Body of pancreas (tissue), 4 donors: ENCODE measurements at regions not wholly inside any gene's neighbourhood (a gene's known extent, or its start where the extent isn't known, plus 50 kb on each side); places are given as distances from the start of the nearest gene placed in this dataset.

Experiments used
- POLR2A ChIP-seq, 3 donors: fragments of 450-650 bp; IDR thresholded peaks; one replicate each; pipeline ENCODE4 v1.6.1; 2016; ENCODE audit warnings: antibody characterized with exemption in 3 of 3, mild to moderate bottlenecking in 2 of 3
- TF ChIP-seq, protein P1 (sequence below), 7 experiments: fragments of 450-650 bp in 4 of 7; fragments of 200-600 bp in 3 of 7; sonication (generic) in 3 of 7; IDR thresholded peaks; one replicate each; pipeline ENCODE4 v1.5.1; 2016 to 2019; ENCODE audit warnings: antibody characterized with exemption in 7 of 7

DNA sequence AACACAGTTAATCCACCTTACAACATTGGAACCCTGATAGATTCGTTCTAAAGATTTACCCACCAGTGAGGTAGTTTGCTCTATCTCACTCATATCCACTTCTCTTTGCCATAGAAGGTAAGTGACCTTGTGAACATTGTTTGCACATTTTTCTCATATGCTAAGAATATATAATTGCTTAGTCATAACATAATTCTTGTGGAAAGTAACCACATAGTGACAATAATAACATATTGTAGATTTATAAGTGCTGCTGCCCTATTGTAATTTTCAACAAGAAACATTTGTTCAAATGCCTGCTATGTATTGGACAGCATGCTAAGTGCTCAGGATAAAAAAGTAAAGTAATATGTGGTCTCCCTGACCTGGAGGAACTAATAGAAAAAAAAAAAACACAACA, 554.2 kb upstream of the KCNMB2 start:
- TF ChIP-seq, protein P1, sequence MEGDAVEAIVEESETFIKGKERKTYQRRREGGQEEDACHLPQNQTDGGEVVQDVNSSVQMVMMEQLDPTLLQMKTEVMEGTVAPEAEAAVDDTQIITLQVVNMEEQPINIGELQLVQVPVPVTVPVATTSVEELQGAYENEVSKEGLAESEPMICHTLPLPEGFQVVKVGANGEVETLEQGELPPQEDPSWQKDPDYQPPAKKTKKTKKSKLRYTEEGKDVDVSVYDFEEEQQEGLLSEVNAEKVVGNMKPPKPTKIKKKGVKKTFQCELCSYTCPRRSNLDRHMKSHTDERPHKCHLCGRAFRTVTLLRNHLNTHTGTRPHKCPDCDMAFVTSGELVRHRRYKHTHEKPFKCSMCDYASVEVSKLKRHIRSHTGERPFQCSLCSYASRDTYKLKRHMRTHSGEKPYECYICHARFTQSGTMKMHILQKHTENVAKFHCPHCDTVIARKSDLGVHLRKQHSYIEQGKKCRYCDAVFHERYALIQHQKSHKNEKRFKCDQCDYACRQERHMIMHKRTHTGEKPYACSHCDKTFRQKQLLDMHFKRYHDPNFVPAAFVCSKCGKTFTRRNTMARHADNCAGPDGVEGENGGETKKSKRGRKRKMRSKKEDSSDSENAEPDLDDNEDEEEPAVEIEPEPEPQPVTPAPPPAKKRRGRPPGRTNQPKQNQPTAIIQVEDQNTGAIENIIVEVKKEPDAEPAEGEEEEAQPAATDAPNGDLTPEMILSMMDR (IDR thresholded peaks at IDR 0.05), result no peak
- TF ChIP-seq POLR2A (IDR thresholded peaks at IDR 0.05), result no peak
